H9 (cell line): ENCODE measurements at regions not wholly inside any gene's neighbourhood (a gene's known extent, or its start where the extent isn't known, plus 50 kb on each side); places are given as distances from the start of the nearest gene placed in this dataset.

Source experiments
- DNase-seq: peaks from one replicate; pipeline ENCODE4 v3.0.0-alpha.2; 2017
- H2AFZ ChIP-seq: one replicate; pipeline ENCODE4 v1.6.1; 2013; ENCODE audit warnings: mild to moderate bottlenecking, low read length, control low read depth, moderate library complexity
- H2AK5ac ChIP-seq: 2 replicates; pipeline ENCODE4 v1.6.1; 2013; ENCODE audit warnings: low read length, control low read depth, mixed read lengths; ENCODE audit not compliant: insufficient read length
- H2BK120ac ChIP-seq: one replicate; pipeline ENCODE4 v1.6.1; 2013; ENCODE audit warnings: low read depth, mild to moderate bottlenecking, low read length, control low read depth, inconsistent platforms; ENCODE audit not compliant: poor library complexity, severe bottlenecking
- H2BK12ac ChIP-seq: 2 replicates; pipeline ENCODE4 v1.6.1; 2013; ENCODE audit warnings: low read length, control low read depth, mixed read lengths, low read depth; ENCODE audit not compliant: insufficient read length
- H2BK15ac ChIP-seq: 2 replicates; pipeline ENCODE4 v1.6.1; 2013; ENCODE audit warnings: low read depth, low read length, control low read depth
- H2BK20ac ChIP-seq: one replicate; pipeline ENCODE4 v1.6.1; 2013; ENCODE audit warnings: low read depth, mild to moderate bottlenecking, low read length, control low read depth, inconsistent platforms; ENCODE audit not compliant: poor library complexity, severe bottlenecking
- H2BK5ac ChIP-seq: 2 replicates; pipeline ENCODE4 v1.6.1; 2013; ENCODE audit warnings: low read length, control low read depth, mixed read lengths; ENCODE audit not compliant: insufficient read length
- H3K14ac ChIP-seq: 2 replicates; pipeline ENCODE4 v1.6.1; 2013; ENCODE audit warnings: low read length, control low read depth; ENCODE audit not compliant: insufficient read depth
- H3K18ac ChIP-seq: 2 replicates; pipeline ENCODE4 v1.6.1; 2013; ENCODE audit warnings: low read depth, mild to moderate bottlenecking, mixed read lengths, low read length, control low read depth; ENCODE audit not compliant: insufficient read length
- H3K23ac ChIP-seq: 2 replicates; pipeline ENCODE4 v1.6.1; 2013; ENCODE audit warnings: low read length, control low read depth, mixed read lengths, low read depth; ENCODE audit not compliant: insufficient read length
- H3K23me2 ChIP-seq: 2 replicates; pipeline ENCODE4 v1.6.1; 2013; ENCODE audit warnings: low read depth, mild to moderate bottlenecking, mixed read lengths, low read length, control low read depth; ENCODE audit not compliant: insufficient read length, poor library complexity, severe bottlenecking
- H3K27ac ChIP-seq: 2 replicates; pipeline ENCODE4 v1.5.1; 2013; ENCODE audit warnings: low read length, control low read depth, mixed read lengths, low read depth; ENCODE audit not compliant: insufficient read length
- H3K27me3 ChIP-seq: 2 replicates; pipeline ENCODE4 v1.6.1; 2013; ENCODE audit warnings: low read length, control low read depth, inconsistent platforms; ENCODE audit not compliant: insufficient read depth
- H3K4ac ChIP-seq: 2 replicates; pipeline ENCODE4 v1.6.1; 2013; ENCODE audit warnings: low read depth, mild to moderate bottlenecking, control low read depth, inconsistent platforms, low read length, moderate library complexity
- H3K4me1 ChIP-seq: 2 replicates; pipeline ENCODE4 v1.6.1; 2013; ENCODE audit warnings: low read length, control low read depth, inconsistent platforms; ENCODE audit not compliant: insufficient read depth
- H3K4me2 ChIP-seq: 2 replicates; pipeline ENCODE4 v1.6.1; 2013; ENCODE audit warnings: low read length, control low read depth, mixed read lengths; ENCODE audit not compliant: insufficient read length, insufficient read depth
- H3K56ac ChIP-seq: 2 replicates; pipeline ENCODE4 v1.6.1; 2013; ENCODE audit warnings: low read depth, mild to moderate bottlenecking, mixed read lengths, low read length, control low read depth; ENCODE audit not compliant: insufficient read length
- H3K79me1 ChIP-seq: 2 replicates; pipeline ENCODE4 v1.6.1; 2013; ENCODE audit warnings: low read depth, mild to moderate bottlenecking, moderate library complexity, low read length, control low read depth, inconsistent platforms; ENCODE audit not compliant: insufficient read depth, poor library complexity, severe bottlenecking
- H3K79me2 ChIP-seq: 2 replicates; pipeline ENCODE4 v1.6.1; 2013; ENCODE audit warnings: low read length, control low read depth, inconsistent platforms; ENCODE audit not compliant: insufficient read depth
- H3K9ac ChIP-seq: 2 replicates; pipeline ENCODE4 v1.6.1; 2013; ENCODE audit warnings: low read length, control low read depth, mixed read lengths; ENCODE audit not compliant: insufficient read length; ENCODE audit errors: extremely low read depth
- H3K9me3 ChIP-seq: one replicate; pipeline ENCODE4 v1.6.1; 2013; ENCODE audit warnings: low read depth, low read length, inconsistent platforms; ENCODE audit not compliant: control insufficient read depth
- H3T11ph ChIP-seq: one replicate; pipeline ENCODE4 v1.6.1; 2013; ENCODE audit warnings: mild to moderate bottlenecking, low read length, control low read depth, inconsistent platforms
- H4K20me1 ChIP-seq: one replicate; pipeline ENCODE4 v1.6.1; 2013; ENCODE audit not compliant: control insufficient read depth, insufficient read length, insufficient read depth
- H4K5ac ChIP-seq: 2 replicates; pipeline ENCODE4 v1.6.1; 2013; ENCODE audit warnings: low read depth, mild to moderate bottlenecking, mixed read lengths, low read length, control low read depth; ENCODE audit not compliant: insufficient read length
- H4K8ac ChIP-seq: replicated peaks from 2 replicates; pipeline ENCODE4 v1.6.1; 2013; ENCODE audit warnings: low read length, control low read depth, mixed read lengths, low read depth; ENCODE audit not compliant: insufficient read length
- H4K91ac ChIP-seq: 2 replicates; pipeline ENCODE4 v1.6.1; 2013; ENCODE audit warnings: low read depth, mild to moderate bottlenecking, moderate library complexity, mixed read lengths, low read length, control low read depth; ENCODE audit not compliant: insufficient read length
- H3K27ac Mint-ChIP-seq, 3 experiments: 2 replicates in 2 of 3; 3 replicates in 1 of 3; pipeline ENCODE4 v1.8.0; 2020 to 2021; ENCODE audit warnings: mixed read lengths in 3 of 3, mild to moderate bottlenecking in 1 of 3, moderate library complexity in 1 of 3
- H3K27me3 Mint-ChIP-seq: 2 replicates; pipeline ENCODE4 v1.8.0; 2021; ENCODE audit warnings: low read depth, mild to moderate bottlenecking, moderate library complexity, mixed read lengths
- H3K36me3 Mint-ChIP-seq, 3 experiments: 2 replicates in 2 of 3; 3 replicates in 1 of 3; pipeline ENCODE4 v1.8.0; 2020 to 2021; ENCODE audit warnings: low read depth in 3 of 3, mixed read lengths in 3 of 3; ENCODE audit not compliant: insufficient read depth in 1 of 3
- H3K4me1 Mint-ChIP-seq, 2 experiments: 2 replicates each; pipeline ENCODE4 v1.8.0; 2020; ENCODE audit warnings: mixed read lengths in 2 of 2
- H3K4me3 Mint-ChIP-seq, 2 experiments: 2 replicates in 1 of 2; 3 replicates in 1 of 2; pipeline ENCODE4 v1.8.0; 2020 to 2021; ENCODE audit warnings: mild to moderate bottlenecking in 2 of 2, mixed read lengths in 2 of 2, moderate library complexity in 1 of 2
- H3K9me3 Mint-ChIP-seq, 2 experiments: 2 replicates in 1 of 2; 3 replicates in 1 of 2; pipeline ENCODE4 v1.8.0; 2020; ENCODE audit warnings: mild to moderate bottlenecking in 2 of 2, mixed read lengths in 2 of 2, moderate library complexity in 1 of 2
- WGBS: extraction: QIAGEN DNeasy Blood & Tissue Kit; methylation state at CpG from one replicate; pipeline ENCODE4 v1.1.7; 2013; ENCODE audit warnings: missing lambda C conversion rate, low lambda C conversion rate, mixed read lengths; ENCODE audit not compliant: insufficient read length; ENCODE audit errors: extremely low coverage; 5-methylcytosine and 5-hydroxymethylcytosine counted together
- TF ChIP-seq, protein P1 (sequence below): fragments of 200-600 bp; sonication (generic); conservative IDR thresholded peaks from 3 replicates; pipeline ENCODE4 v1.8.0; 2021; ENCODE audit warnings: antibody characterized with exemption, mild to moderate bottlenecking

DNA sequence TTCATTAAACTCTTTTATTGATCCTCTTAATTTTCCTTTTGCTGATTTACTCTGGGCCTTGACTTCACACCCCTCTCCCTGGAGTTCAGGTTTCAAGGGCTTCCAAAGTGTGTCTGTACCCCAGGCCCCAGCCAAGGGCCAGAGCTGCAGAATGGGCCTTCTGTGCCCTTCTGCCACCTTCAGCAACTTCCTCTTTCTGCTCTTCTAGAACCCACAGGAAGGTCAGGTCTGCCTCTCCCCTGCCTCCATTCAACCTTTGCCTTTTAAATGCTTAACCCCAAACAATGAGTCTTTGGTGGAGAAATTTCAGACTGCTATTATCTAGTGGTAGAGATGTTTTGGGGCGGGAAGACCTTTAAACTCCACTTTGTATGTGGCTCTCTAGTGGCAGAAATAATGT, 63.1 kb downstream of the TSN start:
- Histone ChIP-seq H2BK20ac (no peak overlapping the region), H3T11ph (no peak overlapping the region), H2BK5ac (no peak overlapping the region), H2BK12ac (no peak overlapping the region), H3K14ac (no peak overlapping the region), H3K4ac (no peak overlapping the region), H3K9ac (no peak overlapping the region), H2AFZ (no peak overlapping the region), H4K5ac (no peak overlapping the region), H3K23ac (no peak overlapping the region), H4K91ac (no peak overlapping the region), H3K79me1 (no peaks in the 10 kb centered on the region), H3K4me2 (no peak overlapping the region), H3K27ac (no peak overlapping the region), H3K27me3 (no peaks in the 10 kb centered on the region), H3K4me1 (no peaks in the 10 kb centered on the region), H3K9me3 (no peaks in the 10 kb centered on the region), H3K23me2 (no peaks in the 10 kb centered on the region), H2BK15ac (no peak overlapping the region), H2BK120ac (no peak overlapping the region), H3K56ac (no peak overlapping the region), H4K20me1 (no peaks in the 10 kb centered on the region), H3K18ac (no peak overlapping the region), H3K79me2 (no peaks in the 10 kb centered on the region), H2AK5ac (no peak overlapping the region), H4K8ac (no peak overlapping the region)
- Mint-ChIP-seq H3K27ac (peak overlapping the region in 1 of 3 experiments; percentile 25; a peak in 2 of 7 replicates), H3K4me3 (no peak overlapping the region), H3K36me3 (peaks cover 5 to 21% (median 9%) of the 10 kb centered on the region in 3 experiments), H3K27me3 (no peaks in the 10 kb centered on the region; the same call in none of the 2 replicates), H3K4me1 (peaks cover 19 to 30% of the 10 kb centered on the region in 2 experiments), H3K9me3 (peaks cover 11 to 26% of the 10 kb centered on the region in 2 experiments)
- WGBS = no CpG with 5 or more reads among the region's 1 CpG
- DNase-seq = no peak
- TF ChIP-seq, protein P1, sequence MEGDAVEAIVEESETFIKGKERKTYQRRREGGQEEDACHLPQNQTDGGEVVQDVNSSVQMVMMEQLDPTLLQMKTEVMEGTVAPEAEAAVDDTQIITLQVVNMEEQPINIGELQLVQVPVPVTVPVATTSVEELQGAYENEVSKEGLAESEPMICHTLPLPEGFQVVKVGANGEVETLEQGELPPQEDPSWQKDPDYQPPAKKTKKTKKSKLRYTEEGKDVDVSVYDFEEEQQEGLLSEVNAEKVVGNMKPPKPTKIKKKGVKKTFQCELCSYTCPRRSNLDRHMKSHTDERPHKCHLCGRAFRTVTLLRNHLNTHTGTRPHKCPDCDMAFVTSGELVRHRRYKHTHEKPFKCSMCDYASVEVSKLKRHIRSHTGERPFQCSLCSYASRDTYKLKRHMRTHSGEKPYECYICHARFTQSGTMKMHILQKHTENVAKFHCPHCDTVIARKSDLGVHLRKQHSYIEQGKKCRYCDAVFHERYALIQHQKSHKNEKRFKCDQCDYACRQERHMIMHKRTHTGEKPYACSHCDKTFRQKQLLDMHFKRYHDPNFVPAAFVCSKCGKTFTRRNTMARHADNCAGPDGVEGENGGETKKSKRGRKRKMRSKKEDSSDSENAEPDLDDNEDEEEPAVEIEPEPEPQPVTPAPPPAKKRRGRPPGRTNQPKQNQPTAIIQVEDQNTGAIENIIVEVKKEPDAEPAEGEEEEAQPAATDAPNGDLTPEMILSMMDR = no peak
